GM21447 (cell line): ENCODE measurements at regions not wholly inside any gene's neighbourhood (a gene's known extent, or its start where the extent isn't known, plus 50 kb on each side); places are given as distances from the start of the nearest gene placed in this dataset.
"Not testable (repeated sequence)": the region's sequence is repeated elsewhere in the genome, so short reads cannot be mapped to it uniquely, and the experiment has no call there.

Experiments used
- ATAC-seq: cut with Tn5 transposase; IDR thresholded peaks from one replicate; pipeline ENCODE4 v1.9.1; 2021; ENCODE audit not compliant: unreplicated experiment

GRCh38 chr5:74405593-74405992, 234.9 kb downstream of the ENC1 start:
- no peak for ATAC-seq

- ATAC-seq: no peak
Measured at GRCh38 chr5:74404574-74405508, 235.7 kb downstream of the ENC1 start.

DNA sequence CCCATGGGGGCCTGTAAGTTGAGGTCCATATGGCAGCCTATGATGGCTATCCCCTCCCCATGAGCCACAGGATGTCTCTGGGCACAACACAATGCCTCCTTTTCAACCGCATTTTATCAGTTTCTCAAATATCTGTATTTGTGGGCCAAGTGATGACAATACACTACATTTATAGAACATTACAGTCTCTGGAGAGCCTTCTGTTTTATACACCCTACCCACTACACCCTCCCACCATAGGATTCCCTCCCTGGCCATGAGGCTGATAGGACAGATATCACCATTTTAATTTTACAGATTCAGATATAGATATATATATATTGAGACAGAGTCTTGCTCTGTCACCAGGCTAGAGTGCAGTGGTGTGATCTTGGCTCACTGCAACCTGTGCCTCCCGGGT, 236.8 kb downstream of the ENC1 start:
- no peak for ATAC-seq

- no peak for ATAC-seq
Measured at GRCh38 chr5:74402553-74402952, 238.0 kb downstream of the ENC1 start.

GRCh38 chr5:74401946-74402320, 238.6 kb downstream of the ENC1 start:
- no peak for ATAC-seq

DNA sequence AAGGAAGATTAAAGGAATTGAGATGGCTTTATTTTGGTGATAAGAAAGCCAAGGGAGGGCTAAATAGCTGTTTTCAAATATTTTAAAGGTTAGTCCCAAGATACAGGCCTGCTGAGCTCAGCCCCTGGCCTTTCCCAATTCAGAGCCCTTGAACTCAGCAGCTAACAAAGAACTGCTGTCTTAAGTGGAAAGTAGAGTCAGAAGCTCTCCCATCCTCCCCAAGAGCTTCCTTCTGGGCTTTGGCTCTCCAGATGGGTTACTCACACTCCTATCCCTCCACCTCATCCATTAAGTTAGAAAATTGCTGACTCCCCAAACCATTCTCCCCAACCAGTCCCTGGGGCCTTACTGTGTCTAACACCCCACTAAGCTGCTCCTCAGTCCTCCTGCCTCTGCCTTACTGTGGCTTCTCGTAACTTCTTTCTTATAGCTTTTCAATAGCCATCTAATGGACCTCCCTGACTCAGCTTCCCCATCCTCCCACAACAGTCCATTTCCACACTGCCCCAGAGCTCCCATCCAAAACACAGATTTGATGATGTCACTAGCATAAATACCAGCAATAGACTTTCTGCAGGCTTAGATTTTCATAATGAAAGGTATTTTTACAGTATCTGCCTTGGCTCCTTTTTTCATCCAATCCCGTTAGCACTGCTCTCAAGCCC, 239.1 kb downstream of the ENC1 start:
- no peak for ATAC-seq

DNA sequence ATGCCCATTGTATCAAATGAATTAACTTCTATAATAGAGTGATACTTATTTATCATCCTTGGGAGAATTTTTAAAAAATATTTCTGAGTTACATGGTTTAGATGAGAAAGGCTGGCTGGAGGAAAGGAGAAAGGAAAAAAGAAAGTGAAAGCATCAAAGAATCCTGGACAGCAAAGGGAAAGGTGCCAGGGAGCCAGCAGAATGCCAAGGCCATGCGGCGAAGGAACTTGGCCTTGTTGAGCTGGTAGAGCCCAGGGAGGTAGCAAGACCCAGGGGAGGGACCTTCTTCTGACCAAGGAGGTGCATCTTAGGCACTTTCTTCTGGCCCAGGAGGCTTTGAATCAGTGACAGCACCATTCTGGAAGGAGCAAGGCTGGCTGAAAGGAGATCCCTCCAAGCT, 240.5 kb downstream of the ENC1 start:
- no peak for ATAC-seq

DNA sequence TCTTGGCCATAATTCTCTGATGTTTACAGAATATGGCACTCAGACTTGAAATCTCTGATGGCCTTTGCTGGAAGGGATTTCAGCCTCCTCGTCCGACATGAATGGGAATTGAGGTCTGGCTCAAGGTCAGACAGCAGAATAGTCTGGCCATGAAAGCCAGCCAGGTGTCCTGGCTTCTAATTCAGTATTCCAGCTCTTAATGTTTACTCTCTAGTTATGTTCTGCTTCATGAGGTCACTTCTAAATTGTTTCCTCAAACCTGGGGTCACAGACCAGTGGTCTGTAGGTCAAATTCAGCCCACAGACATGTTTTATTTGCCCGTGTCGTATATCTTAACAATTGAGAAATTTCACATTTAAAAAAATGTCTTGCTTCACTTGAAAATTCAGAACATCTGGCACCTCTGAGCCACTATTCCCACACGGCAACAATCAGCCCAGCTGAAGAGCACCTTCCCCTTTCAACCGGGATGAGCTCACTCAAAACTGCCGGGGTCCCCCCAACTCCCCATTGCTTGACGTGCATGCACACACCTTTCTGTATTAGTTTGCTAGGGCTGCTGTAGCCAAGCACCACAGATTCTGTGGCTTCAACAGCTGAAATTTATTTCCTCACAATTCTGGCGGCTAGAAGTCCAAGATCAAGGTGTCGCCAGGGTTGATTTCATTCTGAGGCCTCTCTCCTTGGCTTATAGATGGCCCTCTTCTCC, 243.5 kb downstream of the ENC1 start:
- ATAC-seq: no peak

DNA sequence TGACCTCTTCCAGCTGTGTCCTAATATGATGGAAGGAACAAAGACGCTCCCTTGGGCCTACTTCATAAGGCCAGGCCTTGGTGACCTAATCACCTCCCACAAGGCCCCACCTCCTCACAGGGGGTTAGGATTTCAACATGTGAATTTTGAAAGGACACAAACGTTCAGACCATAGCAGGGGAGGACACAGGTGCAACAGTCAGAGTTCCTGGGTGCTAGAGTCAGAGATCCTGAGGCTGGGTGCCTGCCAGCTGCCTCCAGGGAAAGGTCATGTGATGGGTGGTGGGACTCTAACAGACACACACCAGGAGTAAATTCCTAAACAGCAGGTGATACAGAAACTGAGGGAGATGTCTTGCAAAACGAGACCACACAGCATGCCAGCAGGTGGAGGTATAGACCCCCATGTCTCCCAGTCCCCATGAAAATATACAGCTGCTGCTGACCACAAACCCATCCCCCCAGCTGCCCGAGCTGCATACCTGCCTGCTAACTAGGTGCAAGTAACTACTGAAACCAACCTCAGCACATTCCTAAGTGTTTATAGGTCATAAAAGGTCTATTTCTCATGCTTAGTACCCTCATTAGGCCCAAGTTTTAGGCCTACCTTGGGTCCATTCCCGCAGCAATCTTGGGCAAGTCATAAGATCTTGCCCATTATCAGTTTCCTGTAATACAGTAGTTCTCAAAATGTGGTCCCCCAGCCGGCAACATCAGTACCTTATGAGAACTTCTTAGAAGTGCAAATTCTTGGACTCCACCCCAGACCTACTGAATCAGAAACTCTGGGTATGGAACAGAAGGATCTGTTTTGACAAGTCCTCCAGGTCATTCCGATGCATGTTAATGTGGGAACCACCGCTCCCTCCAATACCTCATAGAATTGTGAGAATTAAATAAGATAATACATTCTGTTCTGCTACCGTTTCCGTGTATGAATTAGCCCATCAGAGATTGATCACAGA, 245.3 kb downstream of the ENC1 start:
- no peak for ATAC-seq

- no peak for ATAC-seq
Measured at GRCh38 chr5:74394528-74394915, 246.0 kb downstream of the ENC1 start.

- no peak for ATAC-seq
Measured at GRCh38 chr5:74393943-74394342, 246.6 kb downstream of the ENC1 start.

GRCh38 chr5:74392711-74393351, 247.7 kb downstream of the ENC1 start:
- no peak for ATAC-seq

- ATAC-seq: no peak
Measured at GRCh38 chr5:74391410-74391809, 249.1 kb downstream of the ENC1 start.

GRCh38 chr5:74390822-74391221, 249.7 kb downstream of the ENC1 start:
- ATAC-seq: no peak

GRCh38 chr5:74390306-74390637, 250.3 kb downstream of the ENC1 start:
- no peak for ATAC-seq

GRCh38 chr5:74389531-74390305, 250.8 kb downstream of the ENC1 start:
- ATAC-seq: no peak

- ATAC-seq: not testable (repeated sequence)
Measured at GRCh38 chr5:74388411-74388810, 252.1 kb downstream of the ENC1 start.

DNA sequence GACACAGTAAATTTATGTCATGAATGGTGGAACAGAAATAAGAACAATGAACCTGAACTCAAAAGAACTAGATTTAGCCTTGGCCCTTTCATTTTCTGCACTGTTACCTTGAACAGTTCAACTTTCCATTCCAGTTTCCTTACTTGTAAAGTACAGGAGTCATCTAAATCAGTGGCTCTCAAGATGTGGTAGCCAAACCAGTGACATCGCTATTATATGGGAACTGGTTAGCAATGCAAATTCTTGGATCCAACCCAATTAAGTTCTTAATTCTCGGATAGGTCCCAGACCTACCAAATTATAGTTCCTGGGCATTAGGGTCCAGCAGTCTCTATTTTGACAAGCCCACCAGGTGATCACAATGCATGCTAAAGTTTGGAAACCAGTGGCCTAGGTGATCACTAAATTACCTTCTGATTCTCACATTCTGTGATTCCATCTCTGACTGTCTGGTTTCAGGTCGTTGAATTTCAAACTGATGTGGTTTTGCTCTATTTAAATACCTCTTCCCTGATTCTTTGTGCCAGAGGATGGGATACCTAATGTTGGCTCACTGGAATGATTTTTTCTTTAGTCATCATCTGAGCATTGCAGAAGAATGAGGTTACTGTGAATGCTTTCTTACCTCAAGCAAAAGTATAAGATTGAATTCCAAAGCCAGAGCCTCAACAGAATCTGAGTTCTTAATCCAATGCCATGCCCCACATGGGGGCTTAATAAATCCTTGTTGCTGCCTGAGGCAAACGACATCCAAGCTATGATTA, 253.8 kb downstream of the ENC1 start:
- ATAC-seq: no peak

- no peak for ATAC-seq
Measured at GRCh38 chr5:74384851-74385250, 255.7 kb downstream of the ENC1 start.
